T-cell (primary cell): ENCODE measurements at regions not wholly inside any gene's neighbourhood (a gene's known extent, or its start where the extent isn't known, plus 50 kb on each side); places are given as distances from the start of the nearest gene placed in this dataset.
"Not testable (repeated sequence)": the region's sequence is repeated elsewhere in the genome, so short reads cannot be mapped to it uniquely, and the experiment has no call there.

ENCODE experiments used
- ATAC-seq, 4 experiments: fragments of 200-7000 bp in 3 of 4; fragments of 150-1000 bp in 1 of 4; cut with Tn5 transposase; replicated peaks in 1 of 4; 1 replicate in 3 of 4; 2 replicates in 1 of 4; pipeline ENCODE4 v1.10.0; 2021; ENCODE audit warnings: moderate library complexity in 3 of 4, mild to moderate bottlenecking in 2 of 4, moderate number of reproducible peaks in 1 of 4
- CTCF ChIA-PET, 2 donors: fragments of 300-600 bp; sonication (Branson Sonifier 250); formaldehyde crosslinking; loops; one replicate each; lab custom pipeline; 2022; ENCODE audit warnings: antibody characterized with exemption in 2 of 2; lab: Charles Lee
- POLR2A ChIA-PET, 2 donors: fragments of 300-600 bp; sonication (Branson Sonifier 250); formaldehyde crosslinking; loops; one replicate each; lab custom pipeline; 2022; ENCODE audit warnings: antibody characterized with exemption in 2 of 2; lab: Charles Lee
- DNase-seq, 35 experiments: peaks; one replicate each; pipeline versions ENCODE4 v3.0.0 to v3.0.0-alpha.2; 2013 to 2023
- H3K27ac ChIP-seq: one replicate; pipeline ENCODE4 v1.5.1; 2013; ENCODE audit warnings: low read length
- H3K27me3 ChIP-seq, 2 experiments: replicated peaks in 1 of 2; 1 replicate in 1 of 2; 2 replicates in 1 of 2; pipeline versions ENCODE4 v1.6.1 to v1.7.0; 2013; ENCODE audit warnings: low read length in 1 of 2, mixed read lengths in 1 of 2; ENCODE audit not compliant: control insufficient read depth in 2 of 2, insufficient read depth in 2 of 2; ENCODE audit errors: extremely low read depth in 1 of 2
- H3K36me3 ChIP-seq, 2 donors: 1 replicate in 1 of 2; 2 replicates in 1 of 2; pipeline versions ENCODE4 v1.6.1 to v1.7.0; 2013; ENCODE audit warnings: low read length in 1 of 2; ENCODE audit not compliant: control insufficient read depth in 2 of 2, insufficient read depth in 1 of 2; ENCODE audit errors: extremely low read depth in 1 of 2
- H3K4me1 ChIP-seq, 2 experiments: 1 replicate in 1 of 2; 2 replicates in 1 of 2; pipeline versions ENCODE4 v1.6.1 to v1.7.0; 2013; ENCODE audit warnings: low read length in 2 of 2, mixed read lengths in 1 of 2; ENCODE audit not compliant: insufficient read depth in 2 of 2, control insufficient read depth in 1 of 2; ENCODE audit errors: extremely low read depth in 1 of 2
- H3K4me3 ChIP-seq, 2 donors: 1 replicate in 1 of 2; 2 replicates in 1 of 2; pipeline versions ENCODE4 v1.5.1 to v1.7.0; 2013; ENCODE audit warnings: mild to moderate bottlenecking in 2 of 2, low read length in 1 of 2, moderate library complexity in 1 of 2; ENCODE audit not compliant: control insufficient read depth in 1 of 2; ENCODE audit errors: extremely low read depth in 1 of 2
- H3K9me3 ChIP-seq: 2 replicates; pipeline ENCODE4 v1.7.0; 2013
- H3K27ac Mint-ChIP-seq, 2 donors: one replicate each; pipeline ENCODE4 v1.8.0; 2020 to 2021; ENCODE audit warnings: mild to moderate bottlenecking in 2 of 2, mixed read lengths in 2 of 2
- H3K27me3 Mint-ChIP-seq, 2 donors: one replicate each; pipeline ENCODE4 v1.8.0; 2021 to 2022; ENCODE audit warnings: mixed read lengths in 2 of 2
- H3K36me3 Mint-ChIP-seq: one replicate; pipeline ENCODE4 v1.8.0; 2021; ENCODE audit warnings: mixed read lengths
- H3K4me1 Mint-ChIP-seq, 3 donors: one replicate each; pipeline ENCODE4 v1.8.0; 2020 to 2022; ENCODE audit warnings: mixed read lengths in 3 of 3, mild to moderate bottlenecking in 1 of 3
- H3K4me3 Mint-ChIP-seq, 3 donors: one replicate each; pipeline ENCODE4 v1.8.0; 2020 to 2022; ENCODE audit warnings: mild to moderate bottlenecking in 3 of 3, mixed read lengths in 3 of 3, moderate library complexity in 3 of 3
- H3K9me3 Mint-ChIP-seq, 3 donors: one replicate each; pipeline ENCODE4 v1.8.0; 2020 to 2022; ENCODE audit warnings: mixed read lengths in 3 of 3
- WGBS: methylation state at CpG from one replicate; pipeline ENCODE4 v1.1.5; 2013; ENCODE audit warnings: missing lambda C conversion rate; ENCODE audit not compliant: insufficient coverage; 5-methylcytosine and 5-hydroxymethylcytosine counted together

GRCh38 chr19:13632164-13632563 lies 125.9 kb upstream of the CACNA1A start:
- POLR2A ChIA-PET, H3K36me3 Mint-ChIP-seq, H3K4me3 Mint-ChIP-seq, H3K27ac ChIP-seq, ATAC-seq, H3K4me1 ChIP-seq, H3K9me3 ChIP-seq, H3K27ac Mint-ChIP-seq, H3K4me3 ChIP-seq, H3K4me1 Mint-ChIP-seq, H3K9me3 Mint-ChIP-seq, DNase-seq, H3K36me3 ChIP-seq, CTCF ChIA-PET: not testable (repeated sequence)
- H3K27me3 Mint-ChIP-seq: peaks cover 17 to 18% of the 10 kb centered on the region in 2 donors
- peaks cover 0 to 21% of the 10 kb centered on the region in 2 experiments for H3K27me3 ChIP-seq
- WGBS: 60% methylated on average over 3 of the region's 7 CpGs

- H3K4me3 ChIP-seq: no peak overlapping the region
- H3K4me1 Mint-ChIP-seq: peaks cover 0 to 9% (median 0%) of the 10 kb centered on the region in 3 donors
- no peaks in the 10 kb centered on the region for H3K36me3 ChIP-seq
- H3K36me3 Mint-ChIP-seq: no peaks in the 10 kb centered on the region
- ATAC-seq: no peak
- POLR2A ChIA-PET: interaction anchor here in 1 of 2 donors (0.6 kb wide), 1 partner anchor 138 kb away, joined by 3 read pairs; no protein-coding TSS in a partner anchor
- no peaks in the 10 kb centered on the region for H3K9me3 ChIP-seq
- no peak overlapping the region for H3K27ac ChIP-seq
- H3K27me3 Mint-ChIP-seq: peaks cover 23 to 25% of the 10 kb centered on the region in 2 donors
- CTCF ChIA-PET: no interaction called here
- H3K4me1 ChIP-seq: no peaks in the 10 kb centered on the region
- no peaks in the 10 kb centered on the region for H3K9me3 Mint-ChIP-seq
- H3K4me3 Mint-ChIP-seq: no peak overlapping the region
- peaks cover 0 to 31% of the 10 kb centered on the region in 2 experiments for H3K27me3 ChIP-seq
- no peak overlapping the region for H3K27ac Mint-ChIP-seq
- DNase-seq: no peak
- WGBS: 94% methylated on average over 3 of the region's 6 CpGs
Measured at GRCh38 chr19:13629687-13630357, 123.5 kb upstream of the CACNA1A start.

- H3K4me3 Mint-ChIP-seq: no peak overlapping the region
Measured at GRCh38 chr19:13627531-13627930, 121.3 kb upstream of the CACNA1A start.

GRCh38 chr19:13623716-13624710 lies 117.7 kb upstream of the CACNA1A start:
- no peaks in the 10 kb centered on the region for H3K4me1 ChIP-seq
- no peak overlapping the region for H3K4me3 ChIP-seq
- no peaks in the 10 kb centered on the region for H3K9me3 ChIP-seq
- peaks cover 51 to 53% of the 10 kb centered on the region in 2 donors for H3K27me3 Mint-ChIP-seq
- peaks cover 0 to 58% of the 10 kb centered on the region in 2 experiments for H3K27me3 ChIP-seq
- H3K4me1 Mint-ChIP-seq: no peaks in the 10 kb centered on the region
- DNase-seq (no peak), ATAC-seq (no peak)
- no peaks in the 10 kb centered on the region for H3K9me3 Mint-ChIP-seq
- H3K4me3 Mint-ChIP-seq: no peak overlapping the region
- ChIA-PET CTCF (interaction anchor here in 1 of 2 donors (0.6 to 0.7 kb wide), 2 partner anchors 22 to 1148 kb away, joined by 4 to 5 read pairs; no protein-coding TSS in a partner anchor), POLR2A (interaction anchor here in 1 of 2 donors (0.7 kb wide), 1 partner anchor 11 kb away, joined by 3 read pairs; no protein-coding TSS in a partner anchor)
- no peak overlapping the region for H3K27ac ChIP-seq
- no peaks in the 10 kb centered on the region for H3K36me3 Mint-ChIP-seq
- 37% methylated on average over 13 of the region's 28 CpGs for WGBS
- H3K27ac Mint-ChIP-seq: no peak overlapping the region
- no peaks in the 10 kb centered on the region for H3K36me3 ChIP-seq

More at GRCh38 chr19:13627531-13627930, 121.3 kb upstream of the CACNA1A start:
- Mint-ChIP-seq H3K4me1 (no peaks in the 10 kb centered on the region), H3K27ac (no peak overlapping the region), H3K36me3 (no peaks in the 10 kb centered on the region), H3K27me3 (peaks cover 46 to 47% of the 10 kb centered on the region in 2 donors), H3K9me3 (no peaks in the 10 kb centered on the region)
- ATAC-seq (no peak), DNase-seq (no peak)
- Histone ChIP-seq H3K4me1 (no peaks in the 10 kb centered on the region), H3K9me3 (no peaks in the 10 kb centered on the region), H3K36me3 (no peaks in the 10 kb centered on the region), H3K27ac (no peak overlapping the region), H3K4me3 (no peak overlapping the region), H3K27me3 (peaks cover 0 to 50% of the 10 kb centered on the region in 2 experiments)
- ChIA-PET CTCF (no interaction called here), POLR2A (no interaction called here)
- 60% methylated on average over 1 of the region's 5 CpGs for WGBS

GRCh38 chr19:13622766-13623715 lies 116.8 kb upstream of the CACNA1A start:
- no peak overlapping the region for H3K27ac ChIP-seq
- no peaks in the 10 kb centered on the region for H3K36me3 Mint-ChIP-seq
- H3K27me3 Mint-ChIP-seq: peaks cover 56 to 59% of the 10 kb centered on the region in 2 donors
- no peak overlapping the region for H3K4me3 Mint-ChIP-seq
- no peaks in the 10 kb centered on the region for H3K4me1 ChIP-seq
- no peaks in the 10 kb centered on the region for H3K4me1 Mint-ChIP-seq
- peaks cover 0 to 56% of the 10 kb centered on the region in 2 experiments for H3K27me3 ChIP-seq
- no peak overlapping the region for H3K27ac Mint-ChIP-seq
- no peaks in the 10 kb centered on the region for H3K9me3 Mint-ChIP-seq
- 66% methylated on average over 4 of the region's 18 CpGs for WGBS
- no peaks in the 10 kb centered on the region for H3K9me3 ChIP-seq
- DNase-seq (no peak), ATAC-seq (no peak)
- no peak overlapping the region for H3K4me3 ChIP-seq
- ChIA-PET CTCF (interaction anchor here in 1 of 2 donors (0.7 kb wide), 1 partner anchor 22 kb away, joined by 4 read pairs; no protein-coding TSS in a partner anchor), POLR2A (interaction anchor here in 1 of 2 donors (0.7 kb wide), 1 partner anchor 10 kb away, joined by 3 read pairs; no protein-coding TSS in a partner anchor)
- H3K36me3 ChIP-seq: no peaks in the 10 kb centered on the region
